Activated naive CD4-positive, alpha-beta T cell treated with anti-CD3 and anti-CD28 coated beads, Interleukin-2, amount 50 U/mL, for 72 hours (primary cell): ENCODE measurements at regions not wholly inside any gene's neighbourhood (a gene's known extent, or its start where the extent isn't known, plus 50 kb on each side); places are given as distances from the start of the nearest gene placed in this dataset.

Experiments used
- ATAC-seq, 2 donors: fragments of 150-1000 bp; cut with Tn5 transposase; 2 replicates each; pipeline ENCODE4 v1.10.0; 2021; ENCODE audit warnings: mild to moderate bottlenecking in 2 of 2, moderate library complexity in 2 of 2
- DNase-seq, 2 donors: peaks; one replicate each; pipeline ENCODE4 v3.0.0; 2021 to 2022; ENCODE audit warnings: low spot score in 2 of 2
- H3K27ac Mint-ChIP-seq, 2 donors: one replicate each; pipeline ENCODE4 v1.8.0; 2022; ENCODE audit warnings: mild to moderate bottlenecking in 2 of 2, mixed read lengths in 2 of 2
- H3K36me3 Mint-ChIP-seq, 2 donors: one replicate each; pipeline ENCODE4 v1.8.0; 2022; ENCODE audit warnings: mixed read lengths in 2 of 2
- H3K9me3 Mint-ChIP-seq, 2 donors: one replicate each; pipeline ENCODE4 v1.8.0; 2022; ENCODE audit warnings: mixed read lengths in 2 of 2

GRCh38 chr1:76018045-76018444 is 56.5 kb upstream of the ST6GALNAC3 start:
- no peaks in the 10 kb centered on the region for H3K9me3 Mint-ChIP-seq
- no peak for DNase-seq
- no peak overlapping the region for H3K27ac Mint-ChIP-seq
- H3K36me3 Mint-ChIP-seq, result no peaks in the 10 kb centered on the region
- ATAC-seq, result no peak

DNA sequence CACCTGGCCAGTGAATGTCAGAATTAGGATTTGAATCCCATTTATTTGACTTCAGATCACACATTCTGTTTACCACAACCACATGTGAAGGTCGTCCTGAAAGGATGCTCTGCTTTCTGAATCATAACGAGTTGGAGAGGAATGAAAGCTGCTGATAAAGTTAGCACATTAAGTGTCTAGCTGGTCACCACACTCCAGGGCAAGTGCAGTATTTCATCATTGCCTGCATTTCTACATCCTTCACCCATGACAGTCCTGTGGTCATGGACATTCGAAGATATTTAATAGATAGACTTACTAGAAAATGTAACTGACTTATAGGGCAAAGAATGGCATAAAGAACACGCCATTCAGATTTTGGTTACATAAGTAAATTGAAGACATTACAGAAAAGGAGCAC is 52.7 kb upstream of the ST6GALNAC3 start:
- no peaks in the 10 kb centered on the region for H3K36me3 Mint-ChIP-seq
- H3K9me3 Mint-ChIP-seq, result no peaks in the 10 kb centered on the region
- ATAC-seq (no peak), DNase-seq (no peak)
- no peak overlapping the region for H3K27ac Mint-ChIP-seq

DNA sequence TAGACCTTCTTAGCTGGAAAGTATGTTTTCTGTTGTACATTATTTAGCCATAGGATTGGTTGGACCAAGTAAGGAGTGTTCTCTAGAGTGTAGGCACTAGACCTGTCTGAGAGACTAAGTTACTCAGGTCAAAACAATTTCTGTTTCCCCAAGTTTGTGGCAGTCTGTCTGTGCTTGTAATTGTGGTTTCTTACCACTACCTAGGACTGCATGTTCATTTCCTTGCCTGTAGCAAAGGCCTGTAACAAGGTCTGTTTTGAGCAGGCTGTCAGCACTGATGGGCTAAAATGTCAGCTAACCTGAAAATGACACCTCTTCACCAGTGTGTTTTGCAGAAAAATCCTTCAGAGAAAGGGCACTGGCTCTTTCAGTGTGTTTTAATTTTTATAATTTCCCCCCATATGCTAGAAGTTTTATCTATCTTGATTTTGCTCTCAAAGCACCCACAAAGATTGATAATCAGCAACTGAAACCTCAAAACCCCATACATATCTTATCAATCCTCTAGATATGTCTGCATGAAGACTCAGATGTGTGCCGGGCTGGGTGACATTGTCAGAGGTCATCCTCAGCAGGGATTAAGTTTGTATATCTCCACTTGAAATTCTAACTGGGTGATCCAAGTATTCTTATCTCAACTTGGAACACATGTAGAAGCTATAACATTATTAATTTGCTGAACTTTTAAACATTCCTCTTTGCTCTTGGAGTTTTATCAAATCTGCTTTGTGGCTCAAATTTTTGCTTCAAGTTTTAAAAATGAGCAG is 50.7 kb upstream of the ST6GALNAC3 start:
- Mint-ChIP-seq H3K9me3 (no peaks in the 10 kb centered on the region), H3K27ac (peak overlapping the region in 1 of 2 donors; percentile 44), H3K36me3 (no peaks in the 10 kb centered on the region)
- peak; percentile 20 to 77 for ATAC-seq
- DNase-seq, result no peak
